Keratinocyte (primary cell): ENCODE measurements at regions not wholly inside any gene's neighbourhood (a gene's known extent, or its start where the extent isn't known, plus 50 kb on each side); places are given as distances from the start of the nearest gene placed in this dataset.

Experiments used
- DNase-seq: peaks from one replicate; pipeline ENCODE4 v3.0.0-alpha.2; 2011; ENCODE audit warnings: low read depth, missing footprints, low spot score
- FAIRE-seq: peaks from 2 replicates; lab custom pipeline; 2011; peaks lifted over from hg19 to GRCh38; lab: Jason Lieb, UNC
- H2AFZ ChIP-seq: 2 replicates; pipeline ENCODE4 v1.6.0; 2012; ENCODE audit warnings: low read length, control low read depth, inconsistent platforms; ENCODE audit not compliant: control insufficient read depth
- H3K27ac ChIP-seq: 2 replicates; pipeline ENCODE4 v1.5.1; 2011; ENCODE audit warnings: low read length; ENCODE audit not compliant: control insufficient read depth, insufficient read depth
- H3K27me3 ChIP-seq: 3 replicates; pipeline ENCODE4 v1.6.0; 2011; ENCODE audit warnings: low read length; ENCODE audit not compliant: control insufficient read depth, insufficient read depth; ENCODE audit errors: extremely low read depth
- H3K36me3 ChIP-seq, 2 experiments: 2 replicates in 1 of 2; 3 replicates in 1 of 2; pipeline ENCODE4 v1.5.1; 2011; ENCODE audit warnings: low read length in 2 of 2, mild to moderate bottlenecking in 1 of 2; ENCODE audit not compliant: control insufficient read depth in 2 of 2, insufficient read depth in 2 of 2; ENCODE audit errors: extremely low read depth in 1 of 2
- H3K4me1 ChIP-seq: 3 replicates; pipeline ENCODE4 v1.5.1; 2011; ENCODE audit warnings: low read length; ENCODE audit not compliant: control insufficient read depth, insufficient read depth; ENCODE audit errors: extremely low read depth
- H3K4me2 ChIP-seq: 3 replicates; pipeline ENCODE4 v1.6.0; 2011; ENCODE audit warnings: low read depth, low read length; ENCODE audit not compliant: control insufficient read depth, insufficient read depth; ENCODE audit errors: extremely low read depth
- H3K4me3 ChIP-seq, 3 experiments: fragments of 200-600 bp in 1 of 3; sonication (generic) in 1 of 3; 2 replicates in 2 of 3; 3 replicates in 1 of 3; pipeline ENCODE4 v1.5.1; 2011 to 2016; ENCODE audit warnings: low read length in 3 of 3, mild to moderate bottlenecking in 3 of 3, control low read depth in 2 of 3, inconsistent platforms in 1 of 3, low read depth in 1 of 3, mixed read lengths in 1 of 3, mixed run types in 1 of 3, moderate library complexity in 1 of 3; ENCODE audit not compliant: control insufficient read depth in 2 of 3, insufficient read depth in 2 of 3; ENCODE audit errors: extremely low read depth in 1 of 3
- H3K79me2 ChIP-seq: 2 replicates; pipeline ENCODE4 v1.6.0; 2012; ENCODE audit warnings: low read length; ENCODE audit not compliant: control insufficient read depth, insufficient read depth
- H3K9ac ChIP-seq: 3 replicates; pipeline ENCODE4 v1.6.0; 2011; ENCODE audit warnings: low read length; ENCODE audit not compliant: control insufficient read depth, insufficient read depth; ENCODE audit errors: extremely low read depth
- H3K9me1 ChIP-seq: 3 replicates; pipeline ENCODE4 v1.6.0; 2011; ENCODE audit warnings: low read length; ENCODE audit not compliant: control insufficient read depth, insufficient read depth; ENCODE audit errors: extremely low read depth
- H3K9me3 ChIP-seq: 2 replicates; pipeline ENCODE4 v1.5.1; 2012; ENCODE audit warnings: low read depth, low read length; ENCODE audit not compliant: control insufficient read depth
- H4K20me1 ChIP-seq: 3 replicates; pipeline ENCODE4 v1.6.0; 2011; ENCODE audit warnings: low read length; ENCODE audit not compliant: control insufficient read depth, insufficient read depth; ENCODE audit errors: extremely low read depth
- CTCF ChIP-seq, 3 experiments: IDR thresholded peaks in 1 of 3; conservative IDR thresholded peaks in 1 of 3; optimal IDR thresholded peaks in 1 of 3; 2 replicates in 2 of 3; 3 replicates in 1 of 3; pipeline versions ENCODE3 to v1.5.1; 2011; ENCODE audit warnings: low read length in 3 of 3, mild to moderate bottlenecking in 3 of 3, moderate library complexity in 2 of 3, control low read depth in 1 of 3, inconsistent platforms in 1 of 3; ENCODE audit not compliant: insufficient read depth in 2 of 3; ENCODE audit errors: extremely low read depth in 1 of 3
- EZH2 ChIP-seq: IDR thresholded peaks from one replicate; pipeline ENCODE4 v1.6.1; 2012; ENCODE audit warnings: inconsistent platforms, mild to moderate bottlenecking, low read length, moderate library complexity
- dilution Hi-C: fragments of 300-500 bp; cut with MboI; formaldehyde crosslinking; loops from one replicate; pipeline ENCODE4 v1.7.0; 2020; ENCODE audit warnings: low sequenced_read_pairs; ENCODE audit not compliant: extremely low pct_ligation_motif_present

- Histone ChIP-seq H3K9me3 (no peaks in the 10 kb centered on the region), H3K9me1 (no peaks in the 10 kb centered on the region), H3K9ac (no peak overlapping the region), H3K27ac (no peak overlapping the region), H3K27me3 (no peaks in the 10 kb centered on the region), H3K4me1 (no peaks in the 10 kb centered on the region), H4K20me1 (no peaks in the 10 kb centered on the region), H3K79me2 (no peaks in the 10 kb centered on the region), H2AFZ (no peak overlapping the region), H3K4me3 (no peak overlapping the region), H3K4me2 (no peak overlapping the region), H3K36me3 (no peaks in the 10 kb centered on the region)
- DNase-seq = no peak
- FAIRE-seq = no peak
- dilution Hi-C loops = no loop called here
- TF ChIP-seq CTCF (optimal IDR thresholded peaks at IDR 0.05 in 1 of 3, IDR thresholded peaks at IDR 0.05 in 1 of 3, conservative IDR thresholded peaks at IDR 0.05 in 1 of 3; ENCODE audit: extremely low read depth in 1 of 3, insufficient read depth in 2 of 3, low read length in 3 of 3) (no peak), EZH2 (no peak)
Observed at GRCh38 chr2:113809076-113809736, 52.8 kb upstream of the SLC35F5 start.

GRCh38 chr2:113807721-113808120 is 51.3 kb upstream of the SLC35F5 start:
- dilution Hi-C loops = no loop called here
- Histone ChIP-seq H3K9me3 (no peaks in the 10 kb centered on the region), H3K36me3 (no peaks in the 10 kb centered on the region), H3K27me3 (no peaks in the 10 kb centered on the region), H4K20me1 (no peaks in the 10 kb centered on the region), H3K4me2 (no peak overlapping the region), H3K9me1 (no peaks in the 10 kb centered on the region), H2AFZ (no peak overlapping the region), H3K9ac (no peak overlapping the region), H3K4me1 (no peaks in the 10 kb centered on the region), H3K79me2 (no peaks in the 10 kb centered on the region), H3K4me3 (no peak overlapping the region), H3K27ac (no peak overlapping the region)
- no peak for TF ChIP-seq CTCF (optimal IDR thresholded peaks at IDR 0.05 in 1 of 3, IDR thresholded peaks at IDR 0.05 in 1 of 3, conservative IDR thresholded peaks at IDR 0.05 in 1 of 3; ENCODE audit: extremely low read depth in 1 of 3, insufficient read depth in 2 of 3, low read length in 3 of 3)
- no peak for TF ChIP-seq EZH2
- DNase-seq (no peak), FAIRE-seq (no peak)
